ENCODE measurements at regions not wholly inside any gene's neighbourhood (a gene's known extent, or its start where the extent isn't known, plus 50 kb on each side); places are given as distances from the start of the nearest gene placed in this dataset.

GRCh38 chr2:64875368-64875767, 113.8 kb upstream of the SLC1A4 start:
- TF ChIP-seq, protein P1, sequence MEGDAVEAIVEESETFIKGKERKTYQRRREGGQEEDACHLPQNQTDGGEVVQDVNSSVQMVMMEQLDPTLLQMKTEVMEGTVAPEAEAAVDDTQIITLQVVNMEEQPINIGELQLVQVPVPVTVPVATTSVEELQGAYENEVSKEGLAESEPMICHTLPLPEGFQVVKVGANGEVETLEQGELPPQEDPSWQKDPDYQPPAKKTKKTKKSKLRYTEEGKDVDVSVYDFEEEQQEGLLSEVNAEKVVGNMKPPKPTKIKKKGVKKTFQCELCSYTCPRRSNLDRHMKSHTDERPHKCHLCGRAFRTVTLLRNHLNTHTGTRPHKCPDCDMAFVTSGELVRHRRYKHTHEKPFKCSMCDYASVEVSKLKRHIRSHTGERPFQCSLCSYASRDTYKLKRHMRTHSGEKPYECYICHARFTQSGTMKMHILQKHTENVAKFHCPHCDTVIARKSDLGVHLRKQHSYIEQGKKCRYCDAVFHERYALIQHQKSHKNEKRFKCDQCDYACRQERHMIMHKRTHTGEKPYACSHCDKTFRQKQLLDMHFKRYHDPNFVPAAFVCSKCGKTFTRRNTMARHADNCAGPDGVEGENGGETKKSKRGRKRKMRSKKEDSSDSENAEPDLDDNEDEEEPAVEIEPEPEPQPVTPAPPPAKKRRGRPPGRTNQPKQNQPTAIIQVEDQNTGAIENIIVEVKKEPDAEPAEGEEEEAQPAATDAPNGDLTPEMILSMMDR (IDR thresholded peaks at IDR 0.05): no peak
- no peak for TF ChIP-seq EP300 (IDR thresholded peaks at IDR 0.05)
- TF ChIP-seq POLR2A (IDR thresholded peaks at IDR 0.05): no peak
